H1 (cell line): ENCODE measurements at regions not wholly inside any gene's neighbourhood (a gene's known extent, or its start where the extent isn't known, plus 50 kb on each side); places are given as distances from the start of the nearest gene placed in this dataset.

Experiments
- CTCF ChIA-PET: fragments of 300-600 bp; sonication (Branson Sonifier 250); formaldehyde crosslinking; loops from one replicate; lab custom pipeline; 2021; ENCODE audit not compliant: partially characterized antibody; lab: Charles Lee
- POLR2A ChIA-PET: fragments of 300-600 bp; sonication (Branson Sonifier 250); formaldehyde crosslinking; loops from one replicate; lab custom pipeline; 2021; ENCODE audit warnings: inconsistent platforms; ENCODE audit not compliant: partially characterized antibody; lab: Charles Lee
- DNase-seq, 2 experiments: peaks; one replicate each; pipeline versions ENCODE4 v3.0.0 to v3.0.0-alpha.2; 2010 to 2022; ENCODE audit warnings: low spot score in 2 of 2, low read depth in 1 of 2, mixed read lengths in 1 of 2
- FAIRE-seq: peaks from 2 replicates; lab custom pipeline; 2011; peaks lifted over from hg19 to GRCh38; lab: Jason Lieb, UNC
- H2AFZ ChIP-seq: 2 replicates; pipeline ENCODE4 v1.8.1; 2012; ENCODE audit warnings: low read length, inconsistent platforms
- H2AK5ac ChIP-seq: 2 replicates; pipeline ENCODE4 v1.6.1; 2013; ENCODE audit warnings: low read depth, low read length
- H2BK120ac ChIP-seq: replicated peaks from 2 replicates; pipeline ENCODE3; 2013; ENCODE audit warnings: low read depth, low read length, inconsistent platforms
- H2BK12ac ChIP-seq: 2 replicates; pipeline ENCODE4 v1.6.1; 2013; ENCODE audit warnings: low read depth, low read length
- H2BK15ac ChIP-seq: 2 replicates; pipeline ENCODE4 v1.6.1; 2013; ENCODE audit warnings: low read length
- H2BK20ac ChIP-seq: 2 replicates; pipeline ENCODE4 v1.6.1; 2013; ENCODE audit warnings: low read length
- H2BK5ac ChIP-seq: 2 replicates; pipeline ENCODE4 v1.6.1; 2013; ENCODE audit warnings: low read depth, low read length
- H3K14ac ChIP-seq: 2 replicates; pipeline ENCODE4 v1.6.1; 2013; ENCODE audit warnings: inconsistent platforms; ENCODE audit not compliant: insufficient read length
- H3K18ac ChIP-seq: 2 replicates; pipeline ENCODE4 v1.6.1; 2013; ENCODE audit warnings: low read length; ENCODE audit errors: extremely low read depth
- H3K23ac ChIP-seq: 2 replicates; pipeline ENCODE4 v1.6.1; 2013; ENCODE audit warnings: inconsistent platforms; ENCODE audit not compliant: insufficient read length
- H3K23me2 ChIP-seq: 2 replicates; pipeline ENCODE4 v1.6.1; 2013; ENCODE audit warnings: low read depth, low read length
- H3K27ac ChIP-seq: 2 replicates; pipeline ENCODE4 v1.6.1; 2011; ENCODE audit warnings: low read depth, low read length, inconsistent platforms
- H3K27me3 ChIP-seq, 4 experiments: replicated peaks in 1 of 4; 1 replicate in 1 of 4; 2 replicates in 3 of 4; pipeline versions ENCODE4 v1.6.1 to v1.8.1; 2011 to 2013; ENCODE audit warnings: low read length in 3 of 4, mild to moderate bottlenecking in 3 of 4, inconsistent platforms in 2 of 4, mixed read lengths in 2 of 4, moderate library complexity in 1 of 4; ENCODE audit not compliant: control insufficient read depth in 3 of 4, insufficient read depth in 3 of 4; ENCODE audit errors: extremely low read depth in 1 of 4
- H3K36me3 ChIP-seq, 4 experiments: 2 replicates each; pipeline versions ENCODE4 v1.6.1 to v1.8.1; 2011 to 2013; ENCODE audit warnings: mild to moderate bottlenecking in 4 of 4, low read length in 3 of 4, moderate library complexity in 2 of 4, control low read depth in 1 of 4, inconsistent platforms in 1 of 4; ENCODE audit not compliant: insufficient read depth in 4 of 4, control insufficient read depth in 2 of 4
- H3K4ac ChIP-seq: replicated peaks from 2 replicates; pipeline ENCODE3; 2013; ENCODE audit warnings: low read length, low read depth, mixed read lengths, inconsistent platforms; ENCODE audit not compliant: insufficient read length
- H3K4me1 ChIP-seq, 4 experiments: replicated peaks in 1 of 4; 1 replicate in 1 of 4; 2 replicates in 3 of 4; pipeline versions ENCODE4 v1.6.1 to v1.8.1; 2011 to 2013; ENCODE audit warnings: low read length in 3 of 4, inconsistent platforms in 2 of 4, mixed read lengths in 1 of 4; ENCODE audit not compliant: insufficient read depth in 4 of 4, control insufficient read depth in 3 of 4
- H3K4me2 ChIP-seq, 2 experiments: 2 replicates each; pipeline versions ENCODE4 v1.6.1 to v1.8.1; 2011 to 2013; ENCODE audit warnings: low read depth in 2 of 2, low read length in 2 of 2, control low read depth in 1 of 2, inconsistent platforms in 1 of 2, mild to moderate bottlenecking in 1 of 2; ENCODE audit not compliant: insufficient read depth in 1 of 2
- H3K4me3 ChIP-seq, 4 experiments: fragments of 200-600, 300-600 bp in 1 of 4; sonication (generic), shearing (Covaris generic), sonication (Bioruptor Twin) in 1 of 4; 2 replicates each; pipeline versions ENCODE4 v1.5.1 to v1.8.1; 2011 to 2016; ENCODE audit warnings: low read length in 4 of 4, low read depth in 3 of 4, control low read depth in 2 of 4, inconsistent platforms in 2 of 4, mild to moderate bottlenecking in 2 of 4, mixed read lengths in 1 of 4, moderate library complexity in 1 of 4; ENCODE audit not compliant: insufficient read depth in 2 of 4; ENCODE audit errors: extremely low read depth in 1 of 4
- H3K56ac ChIP-seq: replicated peaks from 2 replicates; pipeline ENCODE3; 2013; ENCODE audit warnings: low read depth, mild to moderate bottlenecking, mixed read lengths, low read length, inconsistent platforms; ENCODE audit not compliant: insufficient read length
- H3K79me1 ChIP-seq: 2 replicates; pipeline ENCODE4 v1.6.1; 2013; ENCODE audit warnings: low read depth, low read length, control low read depth
- H3K79me2 ChIP-seq, 2 experiments: 2 replicates each; pipeline versions ENCODE4 v1.6.1 to v1.8.1; 2012 to 2013; ENCODE audit warnings: low read length in 2 of 2, mild to moderate bottlenecking in 2 of 2, inconsistent platforms in 1 of 2; ENCODE audit not compliant: insufficient read depth in 2 of 2, control insufficient read depth in 1 of 2
- H3K9ac ChIP-seq, 4 experiments: replicated peaks in 1 of 4; 1 replicate in 1 of 4; 2 replicates in 3 of 4; pipeline versions ENCODE4 v1.6.1 to v1.8.1; 2011 to 2013; ENCODE audit warnings: low read depth in 3 of 4, low read length in 3 of 4, control low read depth in 2 of 4, mild to moderate bottlenecking in 2 of 4, moderate library complexity in 2 of 4, inconsistent platforms in 1 of 4; ENCODE audit errors: extremely low read depth in 1 of 4
- H3K9me3 ChIP-seq, 2 experiments: 2 replicates each; pipeline versions ENCODE4 v1.6.1 to v1.8.1; 2012 to 2013; ENCODE audit warnings: mild to moderate bottlenecking in 2 of 2, moderate library complexity in 2 of 2, control low read depth in 1 of 2, inconsistent platforms in 1 of 2, low read depth in 1 of 2, low read length in 1 of 2, mixed read lengths in 1 of 2; ENCODE audit not compliant: insufficient read depth in 2 of 2
- H4K20me1 ChIP-seq, 2 experiments: replicated peaks in 1 of 2; 2 replicates each; pipeline versions ENCODE3 to v1.8.1; 2011 to 2013; ENCODE audit warnings: inconsistent platforms in 2 of 2, low read length in 2 of 2, mild to moderate bottlenecking in 1 of 2; ENCODE audit not compliant: insufficient read depth in 2 of 2, control insufficient read depth in 1 of 2
- H4K5ac ChIP-seq: 2 replicates; pipeline ENCODE4 v1.6.1; 2013; ENCODE audit warnings: low read length, low read depth, mixed read lengths, inconsistent platforms; ENCODE audit not compliant: insufficient read length
- H4K8ac ChIP-seq: 2 replicates; pipeline ENCODE4 v1.8.0; 2013; ENCODE audit warnings: mild to moderate bottlenecking, moderate library complexity, low read length, inconsistent platforms; ENCODE audit not compliant: insufficient read depth; ENCODE audit errors: extremely low read depth
- H4K91ac ChIP-seq: replicated peaks from 2 replicates; pipeline ENCODE3; 2013; ENCODE audit warnings: low read length, mixed read lengths, inconsistent platforms; ENCODE audit not compliant: insufficient read length
- CHD1 ChIP-seq: IDR thresholded peaks from 2 replicates; pipeline ENCODE4 v1.6.1; 2012; ENCODE audit warnings: low read depth, low read length, improper control_type of control experiment
- MAFK ChIP-seq: IDR thresholded peaks from 2 replicates; pipeline ENCODE4 v1.6.1; 2012; ENCODE audit warnings: low read depth, mild to moderate bottlenecking, improper control_type of control experiment, low read length
- NANOG ChIP-seq: IDR thresholded peaks from 2 replicates; pipeline ENCODE4 v1.6.1; 2011; ENCODE audit warnings: low read length, low read depth, mild to moderate bottlenecking, inconsistent platforms; ENCODE audit not compliant: insufficient read depth, poor library complexity, severe bottlenecking
- PHF8 ChIP-seq: fragments of 200-600 bp; sonication (generic); conservative IDR thresholded peaks from 2 replicates; pipeline ENCODE4 v1.7.1; 2012; ENCODE audit warnings: low read depth, mild to moderate bottlenecking, inconsistent platforms, low read length, moderate library complexity
- RAD21 ChIP-seq, 2 experiments: IDR thresholded peaks in 1 of 2; conservative IDR thresholded peaks in 1 of 2; 2 replicates each; pipeline ENCODE4 v1.6.1; 2011; ENCODE audit warnings: low read depth in 2 of 2, low read length in 2 of 2, improper control_type of control experiment in 1 of 2, inconsistent platforms in 1 of 2, mild to moderate bottlenecking in 1 of 2, moderate library complexity in 1 of 2
- RFX5 ChIP-seq: IDR thresholded peaks from 2 replicates; pipeline ENCODE4 v1.6.1; 2011; ENCODE audit warnings: low read depth, low read length, improper control_type of control experiment, borderline replicate concordance
- RNF2 ChIP-seq: fragments of 200-900, 300-1000 bp; sonication (generic); IDR thresholded peaks from 2 replicates; pipeline ENCODE4 v1.7.1; 2016; ENCODE audit warnings: borderline replicate concordance, low read depth, mild to moderate bottlenecking, antibody characterized with exemption, low read length; ENCODE audit not compliant: poor library complexity, severe bottlenecking; ENCODE audit errors: missing control alignments
- WGBS, 2 experiments: shearing (Covaris generic) in 1 of 2; methylation state at CpG; one replicate each; pipeline versions ENCODE4 v1.1.6 to v1.1.7; 2013 to 2015; ENCODE audit warnings: low lambda C conversion rate in 2 of 2, mixed read lengths in 2 of 2, inconsistent platforms in 1 of 2, low coverage in 1 of 2, missing lambda C conversion rate in 1 of 2; ENCODE audit not compliant: insufficient replicate concordance in 2 of 2, insufficient coverage in 1 of 2, insufficient read length in 1 of 2; ENCODE audit errors: extremely low coverage in 1 of 2, missing lambda C conversion rate in 1 of 2; 5-methylcytosine and 5-hydroxymethylcytosine counted together

DNA sequence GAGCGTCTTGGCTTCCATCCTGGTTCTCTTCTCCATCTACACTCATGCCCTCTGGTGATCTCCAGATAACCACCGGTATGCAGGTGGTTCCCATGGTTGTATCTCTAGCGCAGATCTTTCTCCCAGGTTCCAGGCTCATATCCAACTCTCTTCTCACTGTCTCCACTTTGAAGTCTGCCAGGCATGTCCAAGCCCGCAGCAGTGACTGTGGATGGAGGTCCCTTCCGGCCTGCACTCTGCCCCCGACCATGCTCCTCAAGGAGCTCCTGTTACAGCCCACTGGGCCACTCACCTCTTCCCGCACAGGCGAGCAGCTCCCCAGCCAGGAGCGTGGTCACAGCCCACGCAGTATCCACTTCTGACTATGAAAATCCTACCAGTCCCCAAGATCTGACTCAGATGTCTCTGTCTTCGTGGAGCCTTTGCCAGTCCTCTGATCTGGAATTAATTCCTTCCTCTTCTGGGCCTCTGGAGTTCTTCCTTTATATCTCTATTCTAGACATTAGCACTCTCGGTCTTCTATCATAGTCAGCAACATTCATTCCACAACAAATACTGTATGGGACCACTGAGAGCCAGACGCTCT is 100.2 kb downstream of the TEX26 start:
- Histone ChIP-seq H2BK5ac (no peak overlapping the region), H3K9ac (no peak overlapping the region), H4K5ac (no peak overlapping the region), H3K23me2 (no peaks in the 10 kb centered on the region), H3K79me2 (no peaks in the 10 kb centered on the region), H3K79me1 (no peaks in the 10 kb centered on the region), H3K4me2 (no peak overlapping the region), H3K4me1 (no peaks in the 10 kb centered on the region), H4K20me1 (no peaks in the 10 kb centered on the region), H4K8ac (no peak overlapping the region), H4K91ac (no peak overlapping the region), H3K9me3 (no peaks in the 10 kb centered on the region), H3K4ac (no peak overlapping the region), H3K18ac (no peak overlapping the region), H3K36me3 (no peaks in the 10 kb centered on the region), H2BK15ac (no peak overlapping the region), H2AFZ (no peak overlapping the region), H2AK5ac (no peak overlapping the region), H3K23ac (no peak overlapping the region), H3K14ac (no peak overlapping the region), H2BK20ac (no peak overlapping the region), H3K56ac (no peak overlapping the region), H2BK120ac (no peak overlapping the region), H3K27me3 (no peaks in the 10 kb centered on the region), H3K27ac (no peak overlapping the region), H3K4me3 (no peak overlapping the region), H2BK12ac (no peak overlapping the region)
- FAIRE-seq (no peak), DNase-seq (no peak)
- WGBS, 2 experiments: 94% methylated on average over 13 of the region's 13 CpGs; no CpG with 5 or more reads in 1 of the 2 experiments
- TF ChIP-seq RAD21 (IDR thresholded peaks at IDR 0.05 in 1 of 2, conservative IDR thresholded peaks at IDR 0.05 in 1 of 2; ENCODE audit: low read depth in 2 of 2, low read length in 2 of 2) (no peak), MAFK (no peak), RFX5 (no peak), PHF8 (no peak), CHD1 (no peak), NANOG (no peak), RNF2 (no peak)
- ChIA-PET POLR2A (no interaction called here), CTCF (interaction anchor here (1.9 to 2.0 kb wide), 2 partner anchors 10 to 25 kb away, joined by 4 read pairs; no protein-coding TSS in a partner anchor)
